Left ventricle myocardium inferior (tissue), 1 donor: ENCODE measurements at regions not wholly inside any gene's neighbourhood (a gene's known extent, or its start where the extent isn't known, plus 50 kb on each side); places are given as distances from the start of the nearest gene placed in this dataset.

Source experiments
- DNase-seq: peaks from one replicate; pipeline ENCODE4 v3.0.0-alpha.2; 2020
- H3K27ac ChIP-seq: fragments of 200-600 bp; replicated peaks from 2 replicates; pipeline ENCODE4 v1.8.0; 2021
- H3K27me3 ChIP-seq: fragments of 200-600 bp; 2 replicates; pipeline ENCODE4 v1.8.0; 2021; ENCODE audit warnings: low read depth
- H3K36me3 ChIP-seq: fragments of 200-600 bp; 2 replicates; pipeline ENCODE4 v1.8.0; 2021
- H3K4me1 ChIP-seq: fragments of 200-600 bp; 2 replicates; pipeline ENCODE4 v1.8.0; 2021
- H3K4me3 ChIP-seq: fragments of 200-600 bp; 2 replicates; pipeline ENCODE4 v1.8.0; 2021; ENCODE audit warnings: mild to moderate bottlenecking, moderate library complexity
- H3K9me3 ChIP-seq: fragments of 200-600 bp; replicated peaks from 2 replicates; pipeline ENCODE4 v1.8.0; 2021
- intact Hi-C: fragments of 100-400 bp; cut with micrococcal nuclease; formaldehyde crosslinking; loops from one replicate; pipeline ENCODE4 v1.11.0; 2022
- TF ChIP-seq, protein P1 (sequence below): fragments of 200-600 bp; IDR thresholded peaks from 2 replicates; pipeline ENCODE4 v1.8.0; 2021; ENCODE audit warnings: antibody characterized with exemption, mild to moderate bottlenecking, borderline replicate concordance
- donor health status: DM: no; HTN: yes; CAD: no; lungs with severe emphysema.

DNA sequence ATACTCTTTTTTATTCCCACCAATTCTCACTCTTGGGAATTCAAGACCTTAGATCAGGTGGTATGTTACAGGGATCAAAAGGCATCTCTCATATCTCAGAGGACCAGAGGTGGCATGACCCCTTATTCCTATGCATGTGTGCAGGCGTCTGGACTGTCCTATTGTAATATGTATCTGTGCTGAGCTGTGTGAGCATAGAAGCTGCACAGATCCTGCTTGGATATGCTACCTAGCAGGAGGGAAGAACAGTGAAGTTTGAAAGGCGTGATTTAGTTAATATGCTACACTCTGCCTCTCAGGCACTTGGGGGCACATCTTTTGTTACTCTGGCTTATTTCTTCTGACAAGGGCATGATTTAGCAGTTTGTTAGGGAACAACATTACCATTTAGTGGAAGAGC, 86.7 kb upstream of the ZRANB2 start:
- Histone ChIP-seq H3K27me3 (no peaks in the 10 kb centered on the region), H3K9me3 (no peaks in the 10 kb centered on the region), H3K27ac (no peak overlapping the region), H3K4me3 (no peak overlapping the region), H3K36me3 (no peaks in the 10 kb centered on the region), H3K4me1 (no peaks in the 10 kb centered on the region)
- DNase-seq = no peak
- TF ChIP-seq, protein P1, sequence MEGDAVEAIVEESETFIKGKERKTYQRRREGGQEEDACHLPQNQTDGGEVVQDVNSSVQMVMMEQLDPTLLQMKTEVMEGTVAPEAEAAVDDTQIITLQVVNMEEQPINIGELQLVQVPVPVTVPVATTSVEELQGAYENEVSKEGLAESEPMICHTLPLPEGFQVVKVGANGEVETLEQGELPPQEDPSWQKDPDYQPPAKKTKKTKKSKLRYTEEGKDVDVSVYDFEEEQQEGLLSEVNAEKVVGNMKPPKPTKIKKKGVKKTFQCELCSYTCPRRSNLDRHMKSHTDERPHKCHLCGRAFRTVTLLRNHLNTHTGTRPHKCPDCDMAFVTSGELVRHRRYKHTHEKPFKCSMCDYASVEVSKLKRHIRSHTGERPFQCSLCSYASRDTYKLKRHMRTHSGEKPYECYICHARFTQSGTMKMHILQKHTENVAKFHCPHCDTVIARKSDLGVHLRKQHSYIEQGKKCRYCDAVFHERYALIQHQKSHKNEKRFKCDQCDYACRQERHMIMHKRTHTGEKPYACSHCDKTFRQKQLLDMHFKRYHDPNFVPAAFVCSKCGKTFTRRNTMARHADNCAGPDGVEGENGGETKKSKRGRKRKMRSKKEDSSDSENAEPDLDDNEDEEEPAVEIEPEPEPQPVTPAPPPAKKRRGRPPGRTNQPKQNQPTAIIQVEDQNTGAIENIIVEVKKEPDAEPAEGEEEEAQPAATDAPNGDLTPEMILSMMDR = no peak
- intact Hi-C loops = no loop called here

- Histone ChIP-seq H3K27me3 (no peaks in the 10 kb centered on the region), H3K9me3 (no peaks in the 10 kb centered on the region), H3K4me3 (no peak overlapping the region), H3K36me3 (no peaks in the 10 kb centered on the region), H3K27ac (no peak overlapping the region), H3K4me1 (no peaks in the 10 kb centered on the region)
- no peak for DNase-seq
- TF ChIP-seq, protein P1 = no peak
- intact Hi-C loops = no loop called here
Measured at GRCh38 chr1:71166178-71167173, 85.6 kb upstream of the ZRANB2 start.

DNA sequence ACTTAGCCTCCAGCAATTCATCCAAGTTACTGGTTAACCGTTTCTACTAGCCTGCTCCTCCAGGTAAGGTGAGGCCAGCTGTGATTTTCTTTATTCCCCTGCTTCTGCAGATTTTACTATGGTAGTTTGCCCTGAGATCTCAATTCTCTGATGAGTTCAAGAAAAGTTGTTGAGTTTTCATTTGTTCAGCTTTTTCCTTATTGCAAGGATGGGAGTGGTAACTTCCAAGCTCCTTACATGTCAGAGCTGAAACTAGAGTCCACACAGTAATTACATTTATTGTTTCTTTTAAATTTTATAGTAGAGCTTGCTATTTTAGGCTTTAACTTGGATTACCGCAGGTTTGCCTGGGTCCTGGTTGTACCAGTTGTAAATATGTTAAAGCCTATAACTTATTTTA, 76.9 kb upstream of the ZRANB2 start:
- intact Hi-C loops = no loop called here
- DNase-seq = no peak
- Histone ChIP-seq H3K4me3 (no peak overlapping the region), H3K27ac (no peak overlapping the region), H3K9me3 (peaks cover 9% of the 10 kb centered on the region), H3K4me1 (no peaks in the 10 kb centered on the region), H3K27me3 (no peaks in the 10 kb centered on the region), H3K36me3 (no peaks in the 10 kb centered on the region)
- TF ChIP-seq, protein P1 = no peak

DNA sequence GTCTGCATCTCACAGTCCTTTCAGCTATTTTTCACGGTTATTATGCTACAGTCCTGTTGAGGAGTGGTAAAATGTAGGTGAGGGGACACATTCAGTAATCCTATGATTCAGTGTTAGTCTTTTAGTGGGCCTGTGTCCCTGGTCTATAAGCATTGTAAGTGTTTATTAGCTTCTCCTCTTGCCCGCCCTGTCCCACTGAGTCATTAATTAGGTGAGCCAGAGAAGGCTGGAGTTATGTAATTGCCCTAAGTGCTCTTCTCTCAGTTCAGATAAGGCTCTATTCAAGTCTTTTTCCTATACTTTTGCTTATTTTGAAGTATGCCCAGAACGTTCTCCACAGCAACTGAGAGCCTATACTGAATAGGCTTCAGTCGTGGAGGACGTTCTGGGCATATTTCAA, 76.3 kb upstream of the ZRANB2 start:
- H3K27me3 ChIP-seq = no peaks in the 10 kb centered on the region
- H3K36me3 ChIP-seq = no peaks in the 10 kb centered on the region
- H3K4me1 ChIP-seq = no peaks in the 10 kb centered on the region
- DNase-seq = no peak
- intact Hi-C loops = no loop called here
- TF ChIP-seq, protein P1 = no peak
- no peak overlapping the region for H3K4me3 ChIP-seq
- H3K27ac ChIP-seq = no peak overlapping the region
- peaks cover 15% of the 10 kb centered on the region for H3K9me3 ChIP-seq

- TF ChIP-seq, protein P1 = no peak
- no peak for DNase-seq
- H3K27me3 ChIP-seq = no peaks in the 10 kb centered on the region
- no peaks in the 10 kb centered on the region for H3K36me3 ChIP-seq
- H3K4me1 ChIP-seq = no peaks in the 10 kb centered on the region
- H3K27ac ChIP-seq = no peak overlapping the region
- peaks cover 20% of the 10 kb centered on the region for H3K9me3 ChIP-seq
- H3K4me3 ChIP-seq = no peak overlapping the region
- intact Hi-C loops = no loop called here
Measured at GRCh38 chr1:71156590-71156989, 75.8 kb upstream of the ZRANB2 start.
